GM12872 (cell line): ENCODE measurements at regions not wholly inside any gene's neighbourhood (a gene's known extent, or its start where the extent isn't known, plus 50 kb on each side); places are given as distances from the start of the nearest gene placed in this dataset.

Source experiments
- CTCF ChIP-seq: IDR thresholded peaks from 3 replicates; pipeline ENCODE4 v1.5.1; 2011; ENCODE audit warnings: low read depth, mild to moderate bottlenecking, low read length, moderate library complexity; ENCODE audit not compliant: insufficient read depth

GRCh38 chr6:28839443-28840120 lies 84.2 kb downstream of the TRIM27 start:
- TF ChIP-seq CTCF = no peak

DNA sequence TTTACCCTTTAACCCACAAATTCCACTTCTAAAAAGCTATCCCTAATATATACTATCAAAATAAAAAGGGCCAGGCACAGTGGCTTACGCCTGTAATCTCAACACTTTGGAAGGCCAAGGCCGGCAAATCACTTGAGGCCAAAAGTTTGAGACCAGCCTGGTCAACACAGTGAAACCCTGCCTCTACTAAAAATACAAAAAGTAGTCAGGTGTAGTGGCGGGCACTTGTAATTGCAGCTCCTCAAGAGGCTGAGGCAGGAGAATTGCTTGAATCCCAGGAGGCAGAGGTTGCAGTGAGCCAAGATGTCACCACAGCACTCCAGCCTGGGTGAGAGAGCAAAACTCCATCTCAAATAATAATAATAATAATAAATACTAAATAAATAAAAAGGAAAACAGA lies 82.5 kb downstream of the TRIM27 start:
- TF ChIP-seq CTCF = peak; percentile 31; the same call in 1 of the 3 replicates

GRCh38 chr6:28848756-28849155 lies 75.0 kb downstream of the TRIM27 start:
- TF ChIP-seq CTCF = peak; percentile 19; the same call in 1 of the 3 replicates
